Kidney (tissue), 13 donors: ENCODE measurements at regions not wholly inside any gene's neighbourhood (a gene's known extent, or its start where the extent isn't known, plus 50 kb on each side); places are given as distances from the start of the nearest gene placed in this dataset.

Source experiments
- DNase-seq, 5 donors: peaks; one replicate each; pipeline ENCODE4 v3.0.0-alpha.2; 2013 to 2020
- FAIRE-seq: peaks from 2 replicates; lab custom pipeline; 2012; peaks lifted over from hg19 to GRCh38; lab: Jason Lieb, UNC
- H3K27ac ChIP-seq, 2 donors: one replicate each; pipeline ENCODE4 v1.7.0; 2013; ENCODE audit warnings: low read depth in 2 of 2, low read length in 2 of 2, inconsistent platforms in 1 of 2
- H3K27me3 ChIP-seq: one replicate; pipeline ENCODE4 v1.7.1; 2013; ENCODE audit warnings: low read length, inconsistent platforms; ENCODE audit not compliant: control insufficient read depth, insufficient read depth
- H3K36me3 ChIP-seq, 3 donors: one replicate each; pipeline versions ENCODE4 v1.7.0 to v1.7.1; 2013; ENCODE audit warnings: low read length in 3 of 3, control low read depth in 1 of 3, inconsistent platforms in 1 of 3; ENCODE audit not compliant: insufficient read depth in 3 of 3, control insufficient read depth in 2 of 3
- H3K4me1 ChIP-seq, 3 donors: one replicate each; pipeline versions ENCODE4 v1.7.0 to v1.7.1; 2013; ENCODE audit warnings: low read length in 3 of 3, inconsistent platforms in 1 of 3, low read depth in 1 of 3; ENCODE audit not compliant: control insufficient read depth in 2 of 3, insufficient read depth in 2 of 3
- H3K4me3 ChIP-seq, 3 donors: one replicate each; pipeline versions ENCODE4 v1.7.0 to v1.8.1; 2013; ENCODE audit warnings: low read length in 3 of 3, control low read depth in 1 of 3, inconsistent platforms in 1 of 3
- H3K9ac ChIP-seq, 3 donors: one replicate each; pipeline versions ENCODE4 v1.7.0 to v1.7.1; 2013; ENCODE audit warnings: low read length in 3 of 3, control low read depth in 1 of 3, inconsistent platforms in 1 of 3
- H3K9me3 ChIP-seq, 3 donors: one replicate each; pipeline versions ENCODE4 v1.7.0 to v1.7.1; 2013; ENCODE audit warnings: low read length in 3 of 3, control low read depth in 1 of 3, inconsistent platforms in 1 of 3; ENCODE audit not compliant: control insufficient read depth in 2 of 3, insufficient read depth in 1 of 3
- CTCF ChIP-seq: IDR thresholded peaks from 3 replicates; pipeline ENCODE4 v1.5.1; 2012; ENCODE audit warnings: mild to moderate bottlenecking, moderate library complexity, borderline replicate concordance; ENCODE audit not compliant: insufficient read depth; ENCODE audit errors: extremely low read depth
- intact Hi-C: fragments of 100-400 bp; cut with DNase I; formaldehyde crosslinking; loops from one replicate; pipeline ENCODE4 v1.11.1; 2022
- donor health status: control.
- donor health status: control.
- donor health status: control.
- donor health status: control.
- donor health status: control.
- donor health status: DM: yes; HTN: yes; CAD: no.
- donor health status: Normal renal cell carcinoma (clear cell type).

GRCh38 chr2:19536136-19536535, 177.7 kb upstream of the OSR1 start:
- Histone ChIP-seq H3K9ac (no peak overlapping the region), H3K4me1 (no peaks in the 10 kb centered on the region), H3K27ac (no peak overlapping the region), H3K27me3 (no peaks in the 10 kb centered on the region), H3K4me3 (no peak overlapping the region), H3K9me3 (no peaks in the 10 kb centered on the region), H3K36me3 (no peaks in the 10 kb centered on the region)
- intact Hi-C loops, result no loop called here
- TF ChIP-seq CTCF, result no peak
- DNase-seq (no peak), FAIRE-seq (no peak)

GRCh38 chr2:19532547-19533196, 174.2 kb upstream of the OSR1 start:
- Histone ChIP-seq H3K36me3 (no peaks in the 10 kb centered on the region), H3K9ac (no peak overlapping the region), H3K27me3 (no peaks in the 10 kb centered on the region), H3K4me1 (no peaks in the 10 kb centered on the region), H3K27ac (no peak overlapping the region), H3K4me3 (no peak overlapping the region), H3K9me3 (no peaks in the 10 kb centered on the region)
- intact Hi-C loops, result no loop called here
- no peak for DNase-seq
- TF ChIP-seq CTCF, result no peak
- FAIRE-seq, result no peak

- no peak for FAIRE-seq
- intact Hi-C loops, result no loop called here
- Histone ChIP-seq H3K4me1 (no peaks in the 10 kb centered on the region), H3K27me3 (no peaks in the 10 kb centered on the region), H3K9me3 (no peaks in the 10 kb centered on the region), H3K36me3 (no peaks in the 10 kb centered on the region), H3K27ac (no peak overlapping the region), H3K9ac (no peak overlapping the region), H3K4me3 (no peak overlapping the region)
- no peak for DNase-seq
- TF ChIP-seq CTCF, result no peak
Observed at GRCh38 chr2:19529677-19530076, 171.3 kb upstream of the OSR1 start.

- DNase-seq (no peak), FAIRE-seq (no peak)
- no peak overlapping the region for H3K4me3 ChIP-seq
- no peaks in the 10 kb centered on the region for H3K9me3 ChIP-seq
- intact Hi-C loops, result no loop called here
- H3K27me3 ChIP-seq, result no peaks in the 10 kb centered on the region
- no peak for TF ChIP-seq CTCF
- H3K27ac ChIP-seq, result no peak overlapping the region
- no peaks in the 10 kb centered on the region for H3K36me3 ChIP-seq
- H3K9ac ChIP-seq, result no peak overlapping the region
- no peaks in the 10 kb centered on the region for H3K4me1 ChIP-seq
Observed at GRCh38 chr2:19527771-19528170, 169.3 kb upstream of the OSR1 start.
